Osteocyte (in vitro differentiated cells): ENCODE measurements at regions not wholly inside any gene's neighbourhood (a gene's known extent, or its start where the extent isn't known, plus 50 kb on each side); places are given as distances from the start of the nearest gene placed in this dataset.

Experiments
- DNase-seq: peaks from one replicate; pipeline ENCODE4 v3.0.0; 2021; ENCODE audit warnings: mixed read lengths; ENCODE audit not compliant: unreplicated experiment; ENCODE audit errors: extremely low spot score
- H3K27ac Mint-ChIP-seq: one replicate; pipeline ENCODE4 v1.8.0; 2021; ENCODE audit warnings: mild to moderate bottlenecking, mixed read lengths; ENCODE audit not compliant: unreplicated experiment
- H3K27me3 Mint-ChIP-seq: one replicate; pipeline ENCODE4 v1.8.0; 2021; ENCODE audit warnings: mixed read lengths; ENCODE audit not compliant: unreplicated experiment
- H3K36me3 Mint-ChIP-seq: one replicate; pipeline ENCODE4 v1.8.0; 2021; ENCODE audit warnings: mixed read lengths; ENCODE audit not compliant: unreplicated experiment
- H3K4me1 Mint-ChIP-seq: one replicate; pipeline ENCODE4 v1.8.0; 2021; ENCODE audit warnings: mixed read lengths; ENCODE audit not compliant: unreplicated experiment
- H3K4me3 Mint-ChIP-seq: one replicate; pipeline ENCODE4 v1.8.0; 2021; ENCODE audit warnings: mild to moderate bottlenecking, moderate library complexity, mixed read lengths; ENCODE audit not compliant: unreplicated experiment
- H3K9me3 Mint-ChIP-seq: one replicate; pipeline ENCODE4 v1.8.0; 2021; ENCODE audit warnings: mixed read lengths; ENCODE audit not compliant: unreplicated experiment
- CTCF ChIP-seq: fragments of 200-600 bp; sonication (generic); IDR thresholded peaks from 2 replicates; pipeline ENCODE4 v1.5.0; 2021; ENCODE audit warnings: antibody characterized with exemption, mild to moderate bottlenecking, moderate library complexity

- TF ChIP-seq CTCF = no peak
- Mint-ChIP-seq H3K36me3 (peaks cover 2% of the 10 kb centered on the region), H3K27ac (peak overlapping the region; percentile 48), H3K27me3 (no peaks in the 10 kb centered on the region), H3K4me3 (no peak overlapping the region), H3K4me1 (peaks cover 39% of the 10 kb centered on the region), H3K9me3 (peaks cover 5% of the 10 kb centered on the region)
- peak; percentile 21 for DNase-seq
Measured at GRCh38 chr2:234673961-234674759, 177.3 kb upstream of the ARL4C start.

GRCh38 chr2:234673501-234673900 lies 176.6 kb upstream of the ARL4C start:
- DNase-seq = peak; percentile 17
- Mint-ChIP-seq H3K27me3 (no peaks in the 10 kb centered on the region), H3K9me3 (peaks cover 5% of the 10 kb centered on the region), H3K4me1 (peaks cover 36% of the 10 kb centered on the region), H3K4me3 (no peak overlapping the region), H3K36me3 (peaks cover 2% of the 10 kb centered on the region), H3K27ac (no peak overlapping the region)
- no peak for TF ChIP-seq CTCF

GRCh38 chr2:234672498-234673150 lies 175.7 kb upstream of the ARL4C start:
- no peak for TF ChIP-seq CTCF
- Mint-ChIP-seq H3K4me3 (no peak overlapping the region), H3K9me3 (peaks cover 5% of the 10 kb centered on the region), H3K4me1 (peaks cover 30% of the 10 kb centered on the region), H3K36me3 (peaks cover 2% of the 10 kb centered on the region), H3K27ac (no peak overlapping the region), H3K27me3 (no peaks in the 10 kb centered on the region)
- peak; percentile 54 for DNase-seq

GRCh38 chr2:234671716-234672115 lies 174.8 kb upstream of the ARL4C start:
- peak; percentile 32 for DNase-seq
- H3K27me3 Mint-ChIP-seq = no peaks in the 10 kb centered on the region
- no peak overlapping the region for H3K4me3 Mint-ChIP-seq
- H3K9me3 Mint-ChIP-seq = peaks cover 5% of the 10 kb centered on the region
- no peak overlapping the region for H3K27ac Mint-ChIP-seq
- TF ChIP-seq CTCF = no peak
- H3K4me1 Mint-ChIP-seq = peaks cover 30% of the 10 kb centered on the region
- peaks cover 2% of the 10 kb centered on the region for H3K36me3 Mint-ChIP-seq

GRCh38 chr2:234671231-234671630 lies 174.3 kb upstream of the ARL4C start:
- DNase-seq = peak; percentile 76
- TF ChIP-seq CTCF = no peak
- no peak overlapping the region for H3K4me3 Mint-ChIP-seq
- H3K27ac Mint-ChIP-seq = no peak overlapping the region
- H3K36me3 Mint-ChIP-seq = peaks cover 2% of the 10 kb centered on the region
- H3K4me1 Mint-ChIP-seq = peaks cover 30% of the 10 kb centered on the region
- H3K27me3 Mint-ChIP-seq = no peaks in the 10 kb centered on the region
- peaks cover 5% of the 10 kb centered on the region for H3K9me3 Mint-ChIP-seq
